GM23338 (cell line): ENCODE measurements at regions not wholly inside any gene's neighbourhood (a gene's known extent, or its start where the extent isn't known, plus 50 kb on each side); places are given as distances from the start of the nearest gene placed in this dataset.

Source experiments
- ATAC-seq: fragments of 200-7000 bp; cut with Tn5 transposase; 3 replicates; pipeline ENCODE4 v1.9.1; 2020
- DNase-seq: peaks from one replicate; pipeline ENCODE4 v3.0.0-alpha.2; 2015; ENCODE audit warnings: low spot score
- H2AFZ ChIP-seq: fragments of 200-600 bp; sonication (generic); 2 replicates; pipeline ENCODE4 v1.8.0; 2016; ENCODE audit warnings: antibody characterized with exemption, mild to moderate bottlenecking, moderate library complexity
- H3F3A ChIP-seq: fragments of 200-600 bp; sonication (generic); replicated peaks from 2 replicates; pipeline ENCODE4 v1.8.0; 2017; ENCODE audit warnings: antibody characterized with exemption, mixed run types, low read depth
- H3K27ac ChIP-seq: fragments of 200-600 bp; sonication (generic); 2 replicates; pipeline ENCODE4 v1.6.1; 2016; ENCODE audit warnings: low read depth
- H3K27me3 ChIP-seq: fragments of 200-600 bp; sonication (generic); 2 replicates; pipeline ENCODE4 v1.8.0; 2016; ENCODE audit warnings: mild to moderate bottlenecking, mixed run types, moderate library complexity; ENCODE audit not compliant: insufficient read depth
- H3K36me3 ChIP-seq: fragments of 200-600 bp; sonication (generic); 2 replicates; pipeline ENCODE4 v1.8.0; 2016; ENCODE audit warnings: mild to moderate bottlenecking; ENCODE audit not compliant: insufficient read depth
- H3K4me1 ChIP-seq: fragments of 200-600 bp; sonication (generic); 2 replicates; pipeline ENCODE4 v1.8.0; 2016; ENCODE audit warnings: mild to moderate bottlenecking, moderate library complexity; ENCODE audit not compliant: insufficient read depth
- H3K4me2 ChIP-seq: fragments of 200-600 bp; sonication (generic); 2 replicates; pipeline ENCODE4 v1.7.1; 2017; ENCODE audit warnings: mixed run types
- H3K4me3 ChIP-seq: fragments of 200-600 bp; sonication (generic); 2 replicates; pipeline ENCODE4 v1.6.1; 2016; ENCODE audit warnings: mixed run types
- H3K79me2 ChIP-seq: fragments of 200-600 bp; sonication (generic); replicated peaks from 2 replicates; pipeline ENCODE4 v1.8.0; 2017; ENCODE audit warnings: mild to moderate bottlenecking; ENCODE audit not compliant: insufficient read depth
- H3K9me2 ChIP-seq: fragments of 200-600 bp; sonication (generic); 2 replicates; pipeline ENCODE4 v1.8.0; 2017; ENCODE audit not compliant: insufficient read depth
- H4K20me1 ChIP-seq: fragments of 200-600 bp; sonication (generic); replicated peaks from 2 replicates; pipeline ENCODE4 v1.8.0; 2017; ENCODE audit warnings: mild to moderate bottlenecking; ENCODE audit not compliant: insufficient read depth
- H3K27ac Mint-ChIP-seq: 2 replicates; pipeline ENCODE4 v1.8.0; 2020; ENCODE audit warnings: inconsistent platforms, mild to moderate bottlenecking, moderate library complexity, mixed read lengths
- H3K27me3 Mint-ChIP-seq: 3 replicates; pipeline ENCODE4 v1.8.0; 2022; ENCODE audit warnings: low read depth, mild to moderate bottlenecking, moderate library complexity, mixed read lengths, inconsistent platforms; ENCODE audit not compliant: insufficient read depth, poor library complexity
- H3K36me3 Mint-ChIP-seq: 3 replicates; pipeline ENCODE4 v1.8.0; 2021; ENCODE audit warnings: low read depth, mild to moderate bottlenecking, inconsistent platforms, moderate library complexity, mixed read lengths
- H3K4me1 Mint-ChIP-seq: 3 replicates; pipeline ENCODE4 v1.8.0; 2020; ENCODE audit warnings: mild to moderate bottlenecking, inconsistent platforms, mixed read lengths
- H3K4me3 Mint-ChIP-seq: 3 replicates; pipeline ENCODE4 v1.8.0; 2021; ENCODE audit warnings: moderate library complexity, mild to moderate bottlenecking, inconsistent platforms, mixed read lengths
- H3K9me3 Mint-ChIP-seq: 3 replicates; pipeline ENCODE4 v1.8.0; 2020; ENCODE audit warnings: moderate library complexity, mild to moderate bottlenecking, inconsistent platforms, mixed read lengths
- CREB1 ChIP-seq: fragments of 250-450 bp; sonication (Bioruptor Pico); IDR thresholded peaks from 2 replicates; pipeline ENCODE4 v1.5.0; 2020; ENCODE audit warnings: low read depth, mild to moderate bottlenecking, moderate library complexity
- CTCF ChIP-seq, 2 experiments: fragments of 200-600 bp in 1 of 2; sonication (generic) in 1 of 2; conservative IDR thresholded peaks; 2 replicates each; pipeline versions ENCODE4 v1.5.1 to v1.6.1; 2016 to 2017; ENCODE audit warnings: antibody characterized with exemption in 2 of 2, low read depth in 2 of 2, mild to moderate bottlenecking in 2 of 2, moderate library complexity in 1 of 2
- ETS1 ChIP-seq: IDR thresholded peaks from 2 replicates; pipeline ENCODE4 v1.6.1; 2016; ENCODE audit warnings: antibody characterized with exemption
- EZH2 ChIP-seq: fragments of 200-600 bp; sonication (generic); IDR thresholded peaks from one replicate; pipeline ENCODE4 v1.8.0; 2017; ENCODE audit warnings: antibody characterized with exemption, mild to moderate bottlenecking, low read depth; ENCODE audit not compliant: unreplicated experiment
- EZH2phosphoT487 ChIP-seq: fragments of 200-600 bp; sonication (generic); IDR thresholded peaks from one replicate; pipeline ENCODE4 v1.8.1; 2018; ENCODE audit warnings: antibody characterized with exemption; ENCODE audit not compliant: unreplicated experiment
- JUNB ChIP-seq: IDR thresholded peaks from one replicate; pipeline ENCODE4 v1.6.1; 2016; ENCODE audit warnings: antibody characterized with exemption; ENCODE audit not compliant: unreplicated experiment
- NANOG ChIP-seq: IDR thresholded peaks from 2 replicates; pipeline ENCODE4 v1.6.1; 2016; ENCODE audit warnings: antibody characterized with exemption, borderline replicate concordance
- POLR2AphosphoS5 ChIP-seq: IDR thresholded peaks from 2 replicates; pipeline ENCODE4 v1.6.1; 2016; ENCODE audit warnings: antibody characterized with exemption, low read depth
- REST ChIP-seq: IDR thresholded peaks from one replicate; pipeline ENCODE4 v1.6.1; 2018; ENCODE audit warnings: antibody characterized with exemption; ENCODE audit not compliant: unreplicated experiment
- STAT1 ChIP-seq: IDR thresholded peaks from one replicate; pipeline ENCODE4 v1.6.1; 2016; ENCODE audit warnings: antibody characterized with exemption; ENCODE audit not compliant: unreplicated experiment
- ZNF462 ChIP-seq: fragments of 250-450 bp; sonication (Bioruptor Pico); IDR thresholded peaks from 2 replicates; pipeline ENCODE4 v1.5.0; 2020; ENCODE audit warnings: mild to moderate bottlenecking, moderate library complexity

GRCh38 chr3:105223815-105224214 lies 142.9 kb upstream of the ALCAM start (continued):
- no peak for TF ChIP-seq REST
- TF ChIP-seq POLR2AphosphoS5: no peak
- no peak for TF ChIP-seq CTCF (conservative IDR thresholded peaks at IDR 0.05; ENCODE audit: low read depth in 2 of 2)
- TF ChIP-seq NANOG: no peak
- TF ChIP-seq EZH2: no peak
- no peak for TF ChIP-seq EZH2phosphoT487

- Histone ChIP-seq H3K9me2 (0 out of 2 replicates have a peak, but pooled peaks cover 6% of the 10 kb centered on the region), H3K27ac (no peak overlapping the region), H3K4me2 (no peak overlapping the region), H3F3A (no peaks in the 10 kb centered on the region), H2AFZ (no peak overlapping the region), H3K4me1 (no peaks in the 10 kb centered on the region), H3K27me3 (no peaks in the 10 kb centered on the region), H3K4me3 (no peak overlapping the region), H4K20me1 (no peaks in the 10 kb centered on the region), H3K36me3 (no peaks in the 10 kb centered on the region), H3K79me2 (no peaks in the 10 kb centered on the region)
- no peak overlapping the region for H3K27ac Mint-ChIP-seq
- DNase-seq (no peak), ATAC-seq (no peak)
- H3K4me3 Mint-ChIP-seq: no peak overlapping the region
- peaks cover 3% of the 10 kb centered on the region; the same call in 1 of the 3 replicates for H3K9me3 Mint-ChIP-seq
- H3K36me3 Mint-ChIP-seq: no peaks in the 10 kb centered on the region; the same call in 2 of the 3 replicates
- no peaks in the 10 kb centered on the region for H3K27me3 Mint-ChIP-seq
- H3K4me1 Mint-ChIP-seq: no peaks in the 10 kb centered on the region
- TF ChIP-seq CTCF (conservative IDR thresholded peaks at IDR 0.05; ENCODE audit: low read depth in 2 of 2) (no peak), ETS1 (no peak), JUNB (no peak), EZH2phosphoT487 (no peak), STAT1 (no peak), ZNF462 (CRISPR knock-in tag) (no peak), CREB1 (CRISPR knock-in tag) (no peak)
Observed at GRCh38 chr3:105228696-105229095, 138.0 kb upstream of the ALCAM start.
